ENCODE measurements at regions not wholly inside any gene's neighbourhood (a gene's known extent, or its start where the extent isn't known, plus 50 kb on each side); places are given as distances from the start of the nearest gene placed in this dataset.

GRCh38 chr16:59090541-59090940, 356.4 kb upstream of the GOT2 start:
- TF ChIP-seq CTCF (IDR thresholded peaks at IDR 0.05) (no peak), POLR2A (IDR thresholded peaks at IDR 0.05) (no peak)

Data from lower leg skin (tissue), 3 donors.